Activated CD8-positive, alpha-beta memory T cell treated with anti-CD3 and anti-CD28 coated beads, Interleukin-2, amount 50 U/mL, for 48 hours (primary cell): ENCODE measurements at regions not wholly inside any gene's neighbourhood (a gene's known extent, or its start where the extent isn't known, plus 50 kb on each side); places are given as distances from the start of the nearest gene placed in this dataset.

Experiments
- DNase-seq: peaks from one replicate; pipeline ENCODE4 v3.0.0-alpha.2; 2020

DNA sequence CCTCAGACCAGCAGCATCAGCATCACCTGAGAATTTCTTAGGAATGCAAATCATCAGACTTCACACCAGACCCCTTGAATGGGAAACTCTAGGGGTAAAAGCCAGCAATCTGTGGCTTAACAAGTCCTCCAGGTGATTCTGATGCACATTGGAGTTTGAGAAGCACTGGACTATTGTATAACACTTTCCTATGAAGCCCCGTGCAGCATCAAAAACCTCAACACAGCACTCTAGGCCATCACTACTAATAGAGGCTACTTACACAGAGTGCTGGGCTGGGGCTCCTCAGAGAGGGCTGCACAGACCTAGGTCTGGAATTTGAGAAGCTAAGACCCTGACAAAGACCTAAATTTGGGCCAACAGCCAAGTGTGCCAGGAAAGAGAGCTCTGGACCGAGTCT, 95.7 kb upstream of the ARAP3 start:
- no peak for DNase-seq

DNA sequence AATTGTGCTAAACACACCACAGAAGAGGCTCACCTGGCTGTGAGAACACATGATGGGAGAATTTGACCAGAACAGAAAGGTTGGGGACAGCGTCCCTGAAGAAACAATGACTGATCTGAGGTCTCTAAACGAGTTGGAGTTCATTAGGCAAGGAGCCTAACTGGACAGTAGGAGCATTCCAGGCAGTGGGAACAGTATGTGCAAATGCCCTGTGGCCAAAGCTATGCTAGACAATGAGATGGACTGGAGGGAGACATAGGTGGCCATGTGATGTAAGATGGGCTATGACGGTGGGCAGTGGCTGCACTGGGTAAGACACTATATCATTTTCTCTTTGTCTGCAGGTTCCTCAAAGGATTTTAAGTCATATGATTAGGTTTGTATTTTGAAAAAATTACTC, 95.1 kb upstream of the ARAP3 start:
- DNase-seq: no peak

DNA sequence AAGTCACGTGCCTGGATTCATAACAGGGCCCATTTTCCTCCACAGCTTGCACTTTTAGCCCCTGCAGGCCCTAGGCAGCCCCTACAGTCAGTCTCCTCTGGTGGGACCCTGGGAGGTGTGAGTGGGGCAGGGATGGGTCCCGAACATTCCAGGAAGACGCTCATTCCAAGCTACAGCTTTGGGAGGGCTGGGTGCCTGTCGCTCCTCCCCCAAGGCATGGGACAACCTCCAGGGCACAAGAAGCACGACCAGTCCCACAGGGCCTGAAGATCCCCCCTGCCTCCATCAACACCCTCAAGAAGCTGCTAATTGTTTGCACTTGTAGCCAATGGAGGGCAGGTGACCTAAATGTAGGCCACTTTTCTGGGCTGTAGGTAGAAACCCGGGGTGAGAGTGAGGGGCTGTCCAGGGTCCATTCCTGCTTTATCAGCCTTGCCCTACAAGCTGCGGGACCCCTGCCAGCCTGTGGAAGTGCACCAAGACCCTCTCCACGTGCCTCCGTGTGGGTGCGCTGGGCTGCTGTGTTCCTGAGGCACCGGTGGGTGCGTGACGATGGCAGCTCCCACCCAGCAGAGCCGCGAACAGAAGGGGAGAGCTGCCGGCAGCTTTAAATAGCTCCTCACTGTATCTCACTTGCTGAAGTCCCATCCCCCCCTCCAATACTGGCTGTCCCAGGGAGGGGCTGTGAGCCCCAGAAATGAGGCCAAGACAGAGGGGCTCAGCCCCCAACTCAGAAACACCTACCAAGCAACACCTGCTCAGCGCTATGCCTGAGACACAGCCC, 91.9 kb upstream of the ARAP3 start:
- no peak for DNase-seq

DNA sequence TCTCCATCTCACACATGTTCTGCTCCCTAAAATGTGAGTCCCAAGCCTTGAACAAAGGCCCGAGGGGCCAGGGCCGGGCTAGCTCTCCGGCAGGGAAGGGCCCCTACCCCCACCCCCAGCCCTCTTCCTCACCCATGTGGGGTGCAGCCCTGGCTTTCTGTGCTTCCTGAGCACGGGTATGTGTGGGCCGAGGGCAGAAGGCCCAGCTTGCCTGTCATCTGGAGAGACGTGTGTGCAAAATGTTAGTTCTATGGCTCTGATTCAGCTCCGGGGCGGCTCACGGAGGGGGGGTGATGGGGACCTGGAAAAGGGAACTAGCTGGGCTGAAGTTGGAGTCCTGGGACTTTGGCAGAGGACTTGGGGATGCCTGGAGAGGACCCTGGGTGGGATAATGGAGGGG, 90.3 kb upstream of the ARAP3 start:
- DNase-seq: no peak

DNA sequence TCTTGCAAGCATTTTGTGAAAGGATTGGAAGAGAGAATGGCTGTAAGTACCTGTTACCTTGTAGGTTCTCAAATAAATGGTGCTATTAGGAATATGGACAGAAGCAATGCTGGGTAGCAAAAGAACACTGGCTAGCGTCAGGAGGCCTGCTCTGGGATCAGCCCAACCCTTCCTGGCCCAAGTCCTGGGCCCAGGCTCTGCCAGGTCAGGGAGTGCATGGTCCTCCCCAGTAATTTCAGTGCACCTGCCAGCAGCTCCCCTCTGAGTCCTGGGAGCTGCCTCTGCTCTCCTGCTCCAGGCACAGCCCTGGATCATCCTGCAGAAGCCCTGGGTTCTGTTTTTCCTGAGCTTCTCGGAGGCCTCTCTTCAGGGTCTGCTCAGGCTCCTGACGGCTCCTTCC, 89.5 kb upstream of the ARAP3 start:
- DNase-seq: no peak

DNA sequence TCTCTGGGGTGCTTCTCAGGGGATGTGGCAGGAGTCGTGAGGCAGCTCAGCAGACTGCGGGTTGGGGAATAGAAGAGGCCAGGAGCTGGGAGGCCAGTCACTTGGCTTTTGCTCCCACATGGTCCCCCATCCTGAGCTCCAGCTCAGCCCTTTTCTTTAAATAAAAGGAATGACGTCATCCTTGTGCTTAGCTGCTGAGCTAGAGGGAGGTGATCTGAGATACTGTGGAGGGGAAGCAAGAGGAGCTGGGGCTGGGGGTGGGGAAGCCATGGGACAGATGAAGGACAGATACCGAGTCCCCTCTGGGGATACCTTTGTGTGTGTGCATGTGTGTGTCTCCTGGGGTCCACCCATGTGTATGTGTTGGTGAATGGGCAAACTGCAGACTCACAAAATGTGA, 89.0 kb upstream of the ARAP3 start:
- no peak for DNase-seq

DNA sequence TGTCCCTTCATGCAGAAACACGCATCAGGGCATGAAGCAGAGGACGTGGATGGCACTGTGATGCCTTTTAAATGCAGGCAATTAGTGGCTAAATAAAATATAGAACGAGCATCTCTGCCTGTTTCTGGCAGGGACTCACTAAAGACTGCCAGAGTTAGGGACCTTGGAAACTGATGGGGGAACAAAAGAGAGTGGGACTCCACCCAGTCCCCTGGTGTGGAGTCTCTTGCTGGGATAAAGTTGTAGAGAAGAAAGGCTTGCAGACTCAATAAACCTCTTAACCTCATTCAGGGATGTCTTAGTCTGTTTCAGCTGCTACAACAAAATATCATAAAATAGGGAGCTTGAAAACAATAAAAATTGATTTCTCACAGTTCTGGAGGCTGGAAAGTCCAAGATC, 87.6 kb upstream of the ARAP3 start:
- DNase-seq: no peak

DNA sequence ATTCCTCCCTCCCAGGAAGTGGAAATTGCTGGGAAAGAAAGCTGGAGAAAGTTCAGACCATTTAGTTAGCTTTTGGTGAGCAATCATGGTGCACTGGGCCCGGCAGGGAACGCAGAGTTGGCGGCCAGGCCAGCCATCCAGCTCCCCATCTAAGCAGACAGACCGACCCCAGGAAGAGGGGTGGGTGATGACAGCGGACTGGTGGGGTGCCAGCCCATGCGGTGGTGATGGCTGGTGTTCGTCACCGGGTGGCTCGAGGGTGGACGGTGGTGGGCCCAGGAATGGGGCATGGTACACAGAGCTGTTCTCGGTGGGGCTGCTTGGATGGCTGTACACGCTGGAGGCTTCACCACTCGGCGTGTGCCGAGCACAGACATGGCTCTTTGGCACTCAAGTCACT, 85.6 kb upstream of the ARAP3 start:
- DNase-seq: no peak

DNA sequence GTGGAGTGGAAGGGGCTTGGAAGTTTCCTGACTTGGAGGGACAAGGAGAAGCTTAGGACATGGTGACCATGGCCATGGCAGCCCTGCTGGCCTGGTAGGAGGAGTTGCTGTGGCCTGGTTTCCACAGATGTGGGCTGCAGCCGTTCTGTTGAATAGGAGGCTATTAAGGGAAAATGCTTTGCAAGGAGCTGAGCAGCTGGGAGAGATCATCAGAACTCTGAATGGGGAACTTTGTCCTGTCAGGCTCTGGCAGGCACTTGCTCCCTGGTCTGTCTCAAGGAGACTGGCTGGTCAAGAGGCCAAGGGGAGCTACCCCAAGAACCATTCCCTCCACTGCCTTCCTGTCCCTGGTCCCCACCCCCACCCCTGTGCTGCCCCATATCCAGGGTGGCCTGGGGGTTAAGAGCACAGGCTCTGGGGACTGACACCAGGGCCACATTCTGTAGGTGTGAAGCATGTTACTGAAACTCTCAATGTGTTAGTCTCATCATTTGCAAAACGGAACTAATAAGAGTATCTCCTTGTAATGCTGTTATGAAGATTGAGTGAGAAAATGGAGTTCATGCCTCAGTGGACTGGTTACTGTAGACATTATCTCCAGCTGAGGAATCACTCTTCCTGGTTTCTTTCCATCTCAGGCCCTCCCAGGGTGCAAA, 84.0 kb upstream of the ARAP3 start:
- no peak for DNase-seq

DNA sequence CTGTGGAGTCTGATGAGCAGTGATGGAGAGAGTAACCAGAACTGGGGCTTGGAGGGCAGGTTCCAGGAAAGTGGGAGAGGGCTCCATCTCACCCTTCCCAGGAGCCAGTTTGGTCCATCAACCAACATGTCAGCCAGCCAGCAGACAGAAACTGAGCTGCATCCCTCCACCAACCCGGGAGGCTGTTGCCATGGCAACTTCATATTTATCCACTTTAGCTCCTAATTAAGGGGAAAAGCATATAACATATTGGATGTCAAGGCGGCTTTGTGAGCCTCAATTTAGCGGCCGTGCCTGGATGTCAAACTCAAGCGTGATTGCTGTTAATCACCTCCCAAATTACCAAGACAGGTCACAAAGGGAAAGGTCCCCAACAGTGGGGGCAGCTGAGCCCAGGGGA, 81.5 kb upstream of the ARAP3 start:
- no peak for DNase-seq

DNA sequence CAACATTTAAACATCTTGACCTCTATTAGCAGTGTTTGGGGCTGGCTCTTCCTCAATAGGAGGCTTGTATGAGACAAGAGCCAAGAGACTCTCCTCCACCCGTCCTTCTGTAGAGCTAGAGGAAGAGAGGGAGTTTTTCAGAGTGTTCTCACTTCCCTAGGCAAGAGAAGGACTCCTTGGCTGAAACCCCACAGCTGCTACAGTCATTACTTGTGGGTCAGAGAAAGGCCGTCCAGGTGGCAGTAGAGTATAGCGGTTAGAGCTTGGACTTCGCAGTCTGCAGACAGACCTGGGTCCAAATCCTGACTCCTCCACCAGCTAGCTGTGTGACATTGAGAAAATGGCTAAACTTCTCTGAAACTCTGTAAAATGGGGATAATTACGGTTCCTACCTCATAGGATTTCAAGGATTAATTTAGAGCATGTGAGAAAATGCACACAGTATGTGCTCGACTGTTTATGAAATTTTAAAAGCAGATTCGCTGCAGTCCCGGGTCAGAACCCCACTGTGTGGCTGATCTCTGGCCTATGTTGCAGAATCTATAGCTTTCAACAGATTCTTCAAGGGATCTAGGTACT, 80.8 kb upstream of the ARAP3 start:
- DNase-seq: no peak

DNA sequence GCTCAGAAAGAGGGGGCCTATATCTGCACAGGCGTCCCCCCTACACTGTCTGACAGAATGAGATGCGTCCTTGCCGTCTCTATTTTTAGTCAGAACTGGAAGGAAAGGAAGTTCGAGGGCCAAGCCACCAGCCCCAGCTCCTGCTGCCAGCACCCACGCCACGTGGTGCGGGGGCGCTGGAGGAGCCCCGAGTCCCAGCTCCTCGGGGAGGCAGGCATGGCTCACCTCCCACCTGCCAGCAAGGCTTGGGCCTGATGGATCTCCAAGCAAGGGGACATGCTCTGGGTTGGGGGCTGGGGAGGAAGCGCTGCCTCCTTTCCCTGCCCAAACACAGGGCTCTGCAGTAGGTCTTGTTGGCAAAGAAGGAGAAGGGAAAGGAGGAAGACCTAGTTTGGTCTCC, 80.3 kb upstream of the ARAP3 start:
- DNase-seq: no peak

DNA sequence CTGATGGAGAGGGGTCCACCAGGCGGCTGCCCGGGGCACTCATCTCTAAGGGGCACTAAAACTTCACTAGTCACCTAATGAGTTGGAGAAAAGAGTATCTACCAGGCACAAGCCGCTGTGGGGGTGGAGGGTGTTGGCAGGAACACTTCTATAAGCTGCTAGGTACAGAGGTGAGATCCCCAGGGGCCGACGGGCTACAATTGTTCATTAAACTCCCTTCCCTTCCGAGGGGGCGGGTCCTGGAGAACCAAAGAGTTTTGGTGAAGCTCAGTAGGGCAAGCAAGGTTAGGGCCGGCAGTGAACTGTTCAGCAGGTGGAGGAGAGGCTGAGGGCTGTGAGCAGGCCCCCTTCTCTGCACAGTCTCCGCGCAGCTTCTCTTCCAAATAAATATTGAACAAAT, 78.7 kb upstream of the ARAP3 start:
- no peak for DNase-seq

DNA sequence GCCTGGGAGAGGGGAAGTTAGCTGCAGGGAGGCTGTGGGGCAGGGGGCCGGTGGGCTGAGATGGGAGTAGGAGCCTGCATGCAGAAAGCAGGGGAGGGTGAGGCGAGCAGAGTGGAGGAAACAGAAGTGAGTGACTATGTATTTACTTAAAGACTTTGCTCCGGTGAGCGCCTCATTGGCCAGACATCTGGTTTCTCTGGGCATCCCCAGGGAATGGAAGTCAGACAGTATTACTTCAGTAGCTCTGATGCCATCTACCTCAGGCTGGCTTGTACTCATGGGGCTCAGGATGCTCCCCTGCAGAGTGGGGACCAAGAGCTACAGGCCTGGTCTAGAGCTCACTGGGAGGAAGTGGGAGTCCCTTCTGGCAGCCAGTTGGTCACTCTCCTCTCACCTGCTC, 78.2 kb upstream of the ARAP3 start:
- no peak for DNase-seq

DNA sequence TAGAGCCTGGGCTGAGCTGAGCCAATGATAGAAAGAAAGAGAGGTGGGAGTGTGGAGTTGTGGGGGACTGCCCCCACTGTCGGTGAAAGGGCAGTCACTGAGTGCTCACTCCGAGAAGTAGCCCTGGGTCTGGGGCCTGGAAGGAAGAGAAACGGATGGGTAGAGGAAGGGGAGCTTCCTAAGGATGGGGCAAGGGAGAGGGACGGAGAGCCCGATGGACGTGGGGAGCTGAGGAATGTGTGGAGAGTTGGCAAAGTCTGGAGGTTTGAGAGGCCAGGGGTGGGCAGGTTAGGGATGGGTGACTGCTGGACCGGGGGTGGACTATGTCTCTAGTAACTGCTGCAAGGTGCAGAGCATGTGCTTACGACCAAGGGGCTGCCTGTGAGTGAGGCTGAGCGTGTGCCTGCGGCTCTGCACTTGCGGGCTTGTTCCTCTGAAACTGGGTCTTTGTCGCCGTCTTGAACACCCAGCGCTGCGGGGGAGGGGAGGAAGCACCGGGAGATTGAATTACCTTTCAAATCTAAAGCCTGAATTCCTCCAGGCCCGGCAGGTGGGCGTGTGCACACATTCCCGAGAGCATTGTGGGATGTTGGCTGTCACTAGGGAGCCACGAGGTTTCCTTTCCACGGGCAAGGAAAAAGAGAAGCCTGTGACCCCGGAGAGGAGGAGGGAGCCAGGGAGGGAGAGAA, 76.4 kb upstream of the ARAP3 start:
- no peak for DNase-seq

DNA sequence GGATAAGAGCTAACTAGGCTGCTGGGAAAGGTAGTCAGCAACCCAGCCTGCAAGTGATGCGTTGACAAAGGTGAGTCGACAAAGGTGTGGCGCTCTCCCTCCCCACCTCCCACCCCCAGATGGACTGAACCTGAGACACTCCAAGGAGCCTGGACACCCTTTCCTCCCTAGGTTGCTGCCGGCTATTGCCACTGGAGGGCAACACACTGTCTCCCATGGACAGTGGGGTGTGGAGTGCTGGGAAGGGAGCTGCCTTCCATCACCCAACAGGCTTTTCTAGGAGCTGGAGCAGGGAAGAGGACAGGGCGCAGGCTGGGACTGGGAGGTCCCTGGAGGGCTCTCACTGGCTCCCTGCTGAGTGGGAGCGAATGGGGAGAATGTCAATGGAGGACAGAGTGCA, 75.4 kb upstream of the ARAP3 start:
- DNase-seq: no peak

DNA sequence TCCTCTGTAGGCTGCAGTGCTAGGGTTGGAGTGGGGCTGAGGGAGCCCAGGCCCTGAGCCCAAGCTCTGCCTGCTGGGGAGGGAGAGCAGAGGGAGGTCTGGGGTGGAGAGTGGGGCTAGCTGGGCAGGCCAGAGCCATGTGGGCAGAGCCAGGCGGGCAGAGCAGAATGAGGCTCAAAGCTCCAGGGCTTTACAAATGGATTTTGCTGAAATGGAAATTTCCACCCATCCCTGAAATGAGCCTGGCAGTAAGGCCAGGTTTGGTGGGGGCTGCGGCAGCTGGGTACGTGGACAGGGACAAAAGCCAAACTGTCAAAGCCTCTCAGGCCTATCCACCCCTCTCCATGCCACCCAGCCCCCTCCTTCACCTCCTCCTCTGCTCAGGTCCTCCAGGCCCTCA, 74.2 kb upstream of the ARAP3 start:
- no peak for DNase-seq

DNA sequence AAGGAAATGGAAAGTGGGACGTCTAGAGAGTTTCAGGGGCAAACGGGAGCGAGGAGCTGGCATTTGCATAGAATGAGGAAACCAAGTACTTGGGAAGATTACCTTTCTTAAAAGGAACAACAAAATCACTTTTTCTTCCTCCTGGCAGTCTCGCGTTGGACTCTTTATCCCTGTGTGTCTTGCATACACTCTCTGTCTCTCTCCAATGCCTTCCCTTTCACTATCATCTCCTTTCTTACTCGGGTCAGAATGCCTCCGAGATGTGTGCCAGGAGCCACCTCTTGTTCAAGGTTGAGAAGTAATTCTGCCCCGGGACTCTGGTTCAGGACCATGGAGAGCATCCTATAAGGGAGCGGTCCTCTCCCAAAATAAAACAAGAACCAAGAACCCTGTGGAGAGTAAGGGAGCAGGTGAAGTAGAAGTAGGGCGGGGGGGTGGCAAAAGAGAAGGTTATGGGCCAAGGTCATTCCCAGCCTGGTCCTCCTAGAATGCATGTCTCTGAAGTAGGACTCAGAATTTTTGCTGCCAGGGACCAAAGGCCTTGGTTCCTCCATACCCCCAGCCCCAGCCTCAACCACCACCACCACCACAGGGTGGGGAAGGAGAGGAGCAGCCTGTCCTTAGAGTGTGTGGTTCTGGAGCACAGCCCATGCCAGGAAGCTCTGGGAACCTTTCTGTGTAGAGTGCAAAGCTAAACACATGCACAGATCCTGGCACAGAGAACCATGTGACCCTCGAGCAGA, 72.1 kb upstream of the ARAP3 start:
- no peak for DNase-seq

DNA sequence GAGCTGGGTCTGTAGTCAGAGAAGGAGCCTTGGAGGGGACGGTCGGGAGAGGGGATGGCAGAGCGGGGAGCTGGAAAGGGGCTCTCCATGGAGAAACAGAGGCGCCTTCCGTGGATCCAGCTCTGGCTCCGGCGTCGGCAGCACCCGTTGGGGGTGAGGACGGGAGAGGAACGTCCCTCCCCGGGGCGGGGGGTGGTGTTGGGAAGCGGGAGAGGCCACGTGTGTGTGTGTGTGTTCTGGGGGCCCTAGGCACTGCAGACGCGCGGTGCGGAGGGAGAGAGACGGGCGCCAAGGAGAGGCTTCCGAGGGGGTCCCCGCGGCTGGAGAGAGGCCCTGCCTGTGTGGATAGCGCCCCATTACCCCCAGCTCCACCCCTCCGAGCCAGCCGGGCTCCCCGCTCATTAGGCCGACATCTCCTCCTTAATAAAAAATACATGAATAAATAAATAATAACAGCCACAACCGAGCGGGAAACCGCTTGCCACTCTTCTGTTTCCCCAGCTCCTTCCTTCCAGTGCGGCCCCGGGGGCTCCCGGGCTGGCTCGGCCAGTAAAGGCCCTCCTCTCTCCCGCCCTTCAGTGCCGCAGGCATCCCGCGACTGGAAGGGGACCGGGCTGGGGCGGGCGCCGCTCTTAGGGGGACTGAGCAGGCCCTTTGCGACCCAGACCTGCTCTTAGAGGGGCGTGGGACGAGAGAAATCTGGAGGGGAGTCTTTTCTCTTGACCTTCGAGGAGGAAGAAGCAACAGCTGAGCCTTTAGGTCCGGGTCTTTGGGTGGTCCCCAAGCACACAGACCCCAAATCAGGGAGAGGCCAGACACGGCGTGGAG, 71.3 kb upstream of the ARAP3 start:
- no peak for DNase-seq

DNA sequence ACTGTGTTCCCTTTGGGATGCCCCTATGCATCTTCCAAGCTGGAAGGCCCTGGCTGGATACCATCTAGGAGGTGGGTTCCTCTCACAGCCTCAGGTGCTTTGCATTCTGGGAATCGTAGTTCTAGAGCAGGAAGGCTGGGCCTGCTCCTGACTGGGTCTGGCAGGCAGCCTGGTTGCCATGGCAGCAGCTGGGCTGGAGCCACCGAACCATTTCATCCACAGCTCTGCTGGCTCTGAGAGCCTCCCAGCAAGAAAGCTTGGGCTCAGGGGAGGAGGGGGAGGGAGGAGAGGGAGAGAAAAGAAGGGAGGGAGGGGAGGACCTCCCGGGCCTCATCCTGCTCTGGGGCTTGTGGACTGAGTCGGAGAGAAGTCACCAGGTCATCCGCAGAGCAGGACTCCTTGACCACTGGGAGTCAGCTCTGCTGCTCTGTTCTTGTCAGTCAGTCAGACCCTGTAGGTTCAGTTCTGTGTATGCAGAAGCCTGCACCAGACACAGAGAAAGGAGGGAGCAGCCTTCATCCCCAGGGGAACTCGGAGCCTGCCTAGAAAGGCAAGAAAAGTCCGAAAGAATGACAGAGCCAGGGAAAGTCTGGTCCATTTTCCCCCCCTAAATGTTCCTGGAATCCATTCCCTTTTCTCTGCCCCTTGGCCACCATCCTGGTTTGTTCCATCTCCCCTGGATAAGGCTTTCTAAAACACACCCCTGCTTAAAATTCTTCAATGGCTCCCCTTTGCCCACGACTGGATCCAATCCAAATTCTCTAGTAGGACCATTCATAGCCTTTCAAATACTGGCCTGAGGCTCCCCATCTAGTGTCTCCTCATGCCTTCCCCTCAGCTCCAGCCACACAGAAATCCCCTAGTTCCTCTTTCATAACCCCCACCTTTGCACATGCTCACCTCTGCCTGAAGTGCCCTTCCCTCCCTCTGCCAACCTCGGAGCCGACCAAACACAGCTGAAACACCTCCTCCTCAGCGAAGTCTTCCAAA, 65.4 kb upstream of the ARAP3 start:
- no peak for DNase-seq

DNA sequence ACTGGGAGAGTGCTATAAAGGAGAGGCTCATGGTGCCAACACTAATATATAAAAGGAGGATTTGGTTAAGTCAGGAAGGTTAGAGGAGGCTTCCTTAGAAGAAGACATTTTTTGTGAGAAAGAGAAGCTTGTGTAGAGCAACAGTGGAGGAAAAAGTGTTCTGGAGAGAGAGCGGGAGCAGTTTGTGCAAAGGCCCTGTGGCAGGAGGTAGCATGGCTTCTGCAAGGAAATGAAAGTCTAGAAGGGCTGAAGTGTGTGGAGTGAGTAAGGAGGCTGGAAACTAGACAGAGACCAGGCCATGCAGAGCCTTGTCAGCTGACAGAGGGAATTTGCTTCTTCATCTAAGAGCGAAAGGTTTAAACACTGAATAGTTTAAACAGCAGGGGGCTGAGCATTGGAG, 64.4 kb upstream of the ARAP3 start:
- no peak for DNase-seq
